Stimulated activated effector memory CD8-positive, alpha-beta T cell treated with anti-CD3 and anti-CD28 coated beads, Interleukin-12 subunit alpha, Interleukin-12 subunit beta, amount 100 ng/mL, for 72 hours (primary cell): ENCODE measurements at regions not wholly inside any gene's neighbourhood (a gene's known extent, or its start where the extent isn't known, plus 50 kb on each side); places are given as distances from the start of the nearest gene placed in this dataset.

Source experiments
- ATAC-seq: fragments of 150-1000 bp; cut with Tn5 transposase; 2 replicates; pipeline ENCODE4 v1.10.0; 2021
- DNase-seq, 2 donors: peaks; one replicate each; pipeline ENCODE4 v3.0.0; 2021 to 2022; ENCODE audit warnings: low spot score in 2 of 2
- H3K27ac Mint-ChIP-seq: one replicate; pipeline ENCODE4 v1.8.0; 2022; ENCODE audit warnings: mild to moderate bottlenecking, mixed read lengths
- H3K36me3 Mint-ChIP-seq: one replicate; pipeline ENCODE4 v1.8.0; 2022; ENCODE audit warnings: mild to moderate bottlenecking, mixed read lengths
- H3K4me1 Mint-ChIP-seq: one replicate; pipeline ENCODE4 v1.8.0; 2022; ENCODE audit warnings: mixed read lengths
- H3K4me3 Mint-ChIP-seq: one replicate; pipeline ENCODE4 v1.8.0; 2022; ENCODE audit warnings: mild to moderate bottlenecking, mixed read lengths
- H3K9me3 Mint-ChIP-seq: one replicate; pipeline ENCODE4 v1.8.0; 2022; ENCODE audit warnings: mixed read lengths

DNA sequence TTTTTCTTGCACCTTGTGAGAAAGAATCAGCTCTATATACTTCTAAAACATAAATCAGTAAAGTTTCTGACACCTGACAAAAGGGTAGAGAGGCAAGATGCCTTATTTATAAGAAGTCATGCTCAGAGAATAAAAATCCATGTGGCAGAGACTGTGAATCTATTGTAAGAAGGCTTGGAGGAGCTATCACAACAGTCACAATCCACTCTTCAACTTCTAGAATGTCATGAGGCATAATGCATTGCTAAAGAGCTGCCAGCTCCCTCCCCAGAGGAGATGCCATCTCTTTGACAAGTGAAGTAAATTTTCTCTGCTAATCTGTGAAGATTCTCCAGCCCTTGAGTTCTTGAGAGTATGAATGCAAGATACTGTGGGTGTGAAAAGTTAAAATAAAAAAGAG is 971.2 kb upstream of the IGFBP7 start:
- H3K27ac Mint-ChIP-seq, result no peak overlapping the region
- peaks cover 18% of the 10 kb centered on the region for H3K9me3 Mint-ChIP-seq
- H3K4me1 Mint-ChIP-seq, result no peaks in the 10 kb centered on the region
- no peak overlapping the region for H3K4me3 Mint-ChIP-seq
- ATAC-seq (no peak), DNase-seq (no peak)
- no peaks in the 10 kb centered on the region for H3K36me3 Mint-ChIP-seq

DNA sequence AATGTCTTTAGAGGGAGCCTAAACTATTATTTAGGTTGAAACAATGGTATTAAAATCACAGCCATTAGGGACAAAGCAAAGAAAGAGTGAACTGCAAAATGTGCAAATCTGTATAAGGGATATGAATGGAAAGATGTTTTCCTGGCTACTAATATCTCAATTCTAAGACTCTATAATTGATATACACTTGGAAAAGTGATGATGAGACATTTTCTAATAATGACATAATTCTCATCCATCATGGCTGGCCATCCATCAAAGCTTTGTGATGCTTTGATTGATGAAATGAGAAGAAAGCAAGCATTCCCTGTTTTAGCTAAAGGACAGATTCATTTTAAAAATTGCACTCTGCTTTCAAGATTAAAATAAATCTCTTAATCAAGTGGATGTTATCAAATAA is 965.5 kb upstream of the IGFBP7 start:
- Mint-ChIP-seq H3K4me3 (no peak overlapping the region), H3K27ac (no peak overlapping the region), H3K4me1 (no peaks in the 10 kb centered on the region), H3K36me3 (no peaks in the 10 kb centered on the region), H3K9me3 (peaks cover 21% of the 10 kb centered on the region)
- DNase-seq (no peak), ATAC-seq (no peak)

DNA sequence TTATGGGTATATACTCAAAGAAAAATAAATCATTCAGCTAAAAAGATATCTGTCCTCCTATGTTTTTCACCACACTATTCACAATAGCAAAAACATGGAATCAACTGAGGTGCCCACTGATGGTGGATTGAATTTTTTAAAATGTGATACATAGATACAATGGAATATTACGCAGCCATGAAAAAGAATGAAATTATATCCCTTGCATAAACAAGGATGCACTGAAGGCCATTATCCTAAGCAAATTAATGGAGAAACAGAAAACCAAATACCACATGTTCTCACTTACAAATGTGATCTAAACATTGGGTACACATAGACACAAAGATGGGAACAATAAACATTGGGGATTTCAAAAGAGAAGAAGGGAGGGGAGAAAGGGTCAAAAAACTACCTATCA is 964.2 kb upstream of the IGFBP7 start:
- DNase-seq (no peak), ATAC-seq (no peak)
- Mint-ChIP-seq H3K27ac (no peak overlapping the region), H3K36me3 (no peaks in the 10 kb centered on the region), H3K4me3 (no peak overlapping the region), H3K9me3 (peaks cover 22% of the 10 kb centered on the region), H3K4me1 (no peaks in the 10 kb centered on the region)

DNA sequence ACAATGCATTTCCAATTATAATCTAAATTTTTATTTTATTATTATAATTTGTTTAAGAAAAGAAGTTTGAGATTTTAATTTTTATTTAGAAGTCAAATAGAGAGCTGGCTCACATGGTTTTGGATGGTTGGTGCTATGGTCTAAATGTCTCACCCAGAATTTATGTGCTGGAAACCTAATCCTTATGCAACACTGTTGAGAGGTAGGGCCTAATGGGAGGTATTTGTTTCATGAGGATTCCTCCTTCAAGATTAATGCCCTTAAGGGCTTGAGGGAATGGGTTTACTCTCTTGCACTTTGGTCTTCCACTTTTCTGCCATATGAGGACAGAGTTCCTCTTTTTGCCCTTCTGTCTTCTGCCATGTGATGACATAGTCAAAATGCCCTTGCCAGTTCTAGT is 960.5 kb upstream of the IGFBP7 start:
- Mint-ChIP-seq H3K4me3 (no peak overlapping the region), H3K4me1 (no peaks in the 10 kb centered on the region), H3K27ac (no peak overlapping the region), H3K36me3 (no peaks in the 10 kb centered on the region), H3K9me3 (peaks cover 21% of the 10 kb centered on the region)
- no peak for DNase-seq
- ATAC-seq, result no peak

DNA sequence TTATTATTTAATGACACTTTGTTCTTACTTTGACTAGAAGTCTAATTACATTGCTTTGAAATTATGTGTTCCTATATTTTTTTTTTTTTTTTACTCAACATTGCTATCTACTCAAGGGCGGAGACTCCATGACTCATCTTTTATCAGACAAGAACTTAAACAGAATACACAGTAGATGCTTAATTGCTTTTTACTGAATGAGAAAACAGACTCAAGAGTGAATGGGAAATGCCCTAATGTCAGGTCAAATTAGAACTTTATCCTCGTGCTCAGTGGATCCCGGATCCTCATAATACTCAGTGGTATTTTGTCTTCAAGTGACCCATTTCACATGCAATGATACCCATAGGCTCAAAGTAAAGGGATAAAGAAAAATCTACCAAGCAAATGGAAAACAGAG is 954.5 kb upstream of the IGFBP7 start:
- H3K36me3 Mint-ChIP-seq, result no peaks in the 10 kb centered on the region
- no peaks in the 10 kb centered on the region for H3K4me1 Mint-ChIP-seq
- ATAC-seq (no peak), DNase-seq (no peak)
- peaks cover 16% of the 10 kb centered on the region for H3K9me3 Mint-ChIP-seq
- H3K27ac Mint-ChIP-seq, result no peak overlapping the region
- no peak overlapping the region for H3K4me3 Mint-ChIP-seq

DNA sequence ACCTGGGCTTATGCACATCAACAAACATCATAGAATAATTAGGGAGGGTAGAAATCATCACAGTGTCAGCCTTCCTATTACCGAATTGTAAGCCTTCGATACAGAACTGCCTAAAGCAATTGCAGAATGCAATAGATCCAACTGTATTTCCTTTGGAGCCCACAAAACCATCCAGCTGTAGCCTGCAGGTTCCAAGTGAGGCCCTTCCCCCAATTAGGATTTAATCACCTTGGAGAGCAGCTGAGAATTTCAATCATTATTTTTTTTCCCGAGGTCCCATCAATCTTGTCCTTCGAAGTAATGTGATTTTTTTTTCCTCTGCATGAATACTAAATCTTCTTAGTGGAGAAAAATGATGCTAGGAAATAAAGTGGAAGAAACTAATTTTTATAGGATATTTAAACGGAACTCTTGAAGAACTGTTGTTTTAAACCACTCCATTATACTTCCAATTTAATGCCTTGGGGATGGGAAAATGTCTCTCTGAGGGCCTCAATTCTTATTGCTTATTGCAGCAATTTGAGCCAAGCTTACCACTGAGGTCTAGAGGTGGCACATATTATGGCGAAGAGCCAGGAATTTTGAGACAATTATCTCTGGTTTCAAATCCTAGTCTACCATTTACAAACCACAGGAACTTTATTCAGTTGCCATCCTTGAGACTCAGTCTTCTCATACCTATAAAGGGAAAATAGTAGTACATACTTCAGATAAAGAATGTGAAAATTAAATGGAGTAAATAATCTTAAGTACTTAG is 953.4 kb upstream of the IGFBP7 start:
- Mint-ChIP-seq H3K4me1 (no peaks in the 10 kb centered on the region), H3K27ac (no peak overlapping the region), H3K9me3 (peaks cover 19% of the 10 kb centered on the region), H3K36me3 (no peaks in the 10 kb centered on the region), H3K4me3 (no peak overlapping the region)
- DNase-seq (no peak), ATAC-seq (no peak)

DNA sequence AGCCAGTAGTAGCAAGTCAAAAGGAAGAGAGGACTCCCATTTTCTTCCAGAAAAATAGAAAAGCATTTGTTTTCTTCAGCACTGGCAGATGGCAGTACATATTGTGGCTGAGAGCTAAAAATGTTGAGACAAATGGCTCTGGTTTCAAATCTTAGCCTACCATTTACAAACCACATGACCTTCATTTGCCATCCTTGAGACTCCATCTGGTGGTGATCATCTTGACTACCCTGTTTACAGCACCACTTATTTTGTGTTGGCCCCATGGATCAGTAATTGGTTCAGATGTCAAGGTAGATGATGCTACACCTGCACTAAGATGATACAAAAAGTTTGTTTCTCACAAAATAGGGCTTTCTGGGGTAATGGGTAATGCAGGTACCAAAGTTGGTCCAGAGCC is 951.8 kb upstream of the IGFBP7 start:
- no peak for DNase-seq
- ATAC-seq, result no peak
- H3K4me3 Mint-ChIP-seq, result no peak overlapping the region
- H3K36me3 Mint-ChIP-seq, result no peaks in the 10 kb centered on the region
- H3K27ac Mint-ChIP-seq, result no peak overlapping the region
- peaks cover 17% of the 10 kb centered on the region for H3K9me3 Mint-ChIP-seq
- H3K4me1 Mint-ChIP-seq, result no peaks in the 10 kb centered on the region

DNA sequence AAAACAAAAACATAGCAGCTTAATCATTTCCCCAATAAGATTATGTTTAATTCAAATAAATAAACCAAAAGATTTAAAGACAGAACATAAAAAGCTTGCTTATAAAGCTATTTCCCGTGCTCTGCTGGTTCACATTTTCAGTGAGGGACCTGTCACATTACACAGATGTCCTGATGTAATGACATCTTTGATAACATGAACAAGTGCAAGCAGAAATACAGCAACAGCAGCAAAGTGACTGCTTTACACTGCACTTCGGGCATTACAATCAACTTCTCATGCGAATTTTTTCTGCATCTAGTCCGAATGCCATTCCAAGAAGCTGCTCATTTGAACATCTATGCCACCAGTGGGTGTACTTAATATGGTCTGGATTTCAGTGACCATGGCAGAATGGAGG is 940.3 kb upstream of the IGFBP7 start:
- Mint-ChIP-seq H3K4me1 (no peaks in the 10 kb centered on the region), H3K27ac (no peak overlapping the region), H3K36me3 (no peaks in the 10 kb centered on the region), H3K4me3 (no peak overlapping the region), H3K9me3 (peaks cover 26% of the 10 kb centered on the region)
- ATAC-seq (no peak), DNase-seq (no peak)

DNA sequence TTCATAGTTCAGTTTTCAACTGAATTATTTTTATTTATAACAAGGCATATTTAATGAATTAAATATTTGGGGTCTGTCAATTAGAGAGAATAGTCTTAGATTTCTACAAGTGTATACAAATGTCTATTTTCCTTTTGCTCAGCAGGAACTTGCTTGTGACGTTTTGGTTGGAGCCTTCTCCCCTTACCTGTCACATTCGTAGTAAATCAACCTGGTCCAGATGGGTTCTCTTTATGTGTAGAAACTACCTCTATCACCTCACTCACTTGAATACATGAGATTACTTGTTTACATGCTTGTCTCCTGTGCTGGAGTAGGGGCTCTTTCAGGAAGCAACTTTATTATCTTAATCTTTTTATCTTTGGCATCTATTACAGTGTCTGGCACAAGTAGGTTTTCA is 938.3 kb upstream of the IGFBP7 start:
- peaks cover 29% of the 10 kb centered on the region for H3K9me3 Mint-ChIP-seq
- no peaks in the 10 kb centered on the region for H3K36me3 Mint-ChIP-seq
- no peak for ATAC-seq

DNA sequence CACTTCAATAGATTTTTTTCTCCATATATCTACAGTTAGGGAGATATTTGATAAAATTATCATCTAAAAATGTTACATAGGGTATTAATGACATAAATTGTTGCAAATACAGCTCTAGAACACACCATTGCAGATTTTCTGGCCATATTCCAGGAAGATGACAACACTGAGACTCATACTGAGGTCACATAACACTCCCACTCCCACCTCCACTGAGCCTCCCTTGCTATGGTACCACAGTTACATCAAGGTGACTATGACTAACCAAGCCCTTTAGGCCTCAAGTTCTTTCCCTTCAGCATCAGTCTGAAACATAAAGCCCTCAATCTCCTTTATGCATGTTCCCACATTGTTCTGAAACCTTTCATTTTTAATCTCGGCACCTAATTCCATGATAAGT is 932.0 kb upstream of the IGFBP7 start:
- H3K4me3 Mint-ChIP-seq, result no peak overlapping the region
- H3K27ac Mint-ChIP-seq, result no peak overlapping the region
- peaks cover 41% of the 10 kb centered on the region for H3K9me3 Mint-ChIP-seq
- DNase-seq (no peak), ATAC-seq (no peak)
- no peaks in the 10 kb centered on the region for H3K36me3 Mint-ChIP-seq
- H3K4me1 Mint-ChIP-seq, result no peaks in the 10 kb centered on the region

More for the DNA sequence above, 938.3 kb upstream of the IGFBP7 start:
- Mint-ChIP-seq H3K4me1 (no peaks in the 10 kb centered on the region), H3K4me3 (no peak overlapping the region), H3K27ac (no peak overlapping the region)
- no peak for DNase-seq

DNA sequence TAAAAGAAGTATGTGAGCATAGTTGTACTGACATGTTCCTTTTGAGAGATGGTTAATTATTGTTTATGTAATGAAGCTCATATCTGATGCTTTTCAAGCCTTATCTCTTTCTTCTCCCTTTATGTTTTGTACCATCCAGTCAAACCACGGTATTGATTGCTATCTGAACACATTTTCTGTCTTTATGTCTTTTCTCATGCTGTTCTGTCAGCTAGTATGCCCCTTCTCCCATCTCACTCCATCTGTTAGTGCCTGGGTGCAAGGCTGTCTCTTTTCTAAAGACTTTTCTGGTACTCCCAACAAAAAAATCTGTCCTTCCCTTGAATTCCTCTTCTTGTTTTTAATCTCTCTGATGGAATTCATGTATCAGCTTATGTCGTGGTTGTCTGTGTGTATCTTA is 883.8 kb upstream of the IGFBP7 start:
- no peak overlapping the region for H3K4me3 Mint-ChIP-seq
- no peak overlapping the region for H3K27ac Mint-ChIP-seq
- DNase-seq (no peak), ATAC-seq (no peak)
- no peaks in the 10 kb centered on the region for H3K36me3 Mint-ChIP-seq
- H3K9me3 Mint-ChIP-seq, result peaks cover 19% of the 10 kb centered on the region
- H3K4me1 Mint-ChIP-seq, result no peaks in the 10 kb centered on the region

DNA sequence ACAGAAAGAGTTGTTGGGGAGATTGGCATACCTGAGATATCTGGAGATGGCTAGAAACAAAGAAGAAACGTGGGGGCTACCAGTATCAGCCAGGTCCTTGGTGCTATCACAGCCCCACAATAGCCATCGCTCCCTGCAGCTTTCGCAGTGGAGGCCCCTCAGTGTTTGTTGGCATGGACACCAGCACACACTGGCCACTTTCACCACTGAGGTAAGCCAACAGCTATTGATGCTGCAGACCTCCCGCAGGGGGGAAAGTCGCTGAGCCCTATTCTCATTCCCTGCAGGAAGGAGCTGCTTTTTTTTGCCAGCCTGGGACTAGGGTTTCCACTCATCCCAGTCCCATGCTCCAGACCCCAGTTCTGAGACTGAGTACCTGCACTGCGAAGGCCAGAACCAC is 879.2 kb upstream of the IGFBP7 start:
- H3K9me3 Mint-ChIP-seq, result peaks cover 13% of the 10 kb centered on the region
- H3K36me3 Mint-ChIP-seq, result no peaks in the 10 kb centered on the region
- no peaks in the 10 kb centered on the region for H3K4me1 Mint-ChIP-seq
- ATAC-seq (no peak), DNase-seq (no peak)
- H3K4me3 Mint-ChIP-seq, result no peak overlapping the region
- H3K27ac Mint-ChIP-seq, result no peak overlapping the region

DNA sequence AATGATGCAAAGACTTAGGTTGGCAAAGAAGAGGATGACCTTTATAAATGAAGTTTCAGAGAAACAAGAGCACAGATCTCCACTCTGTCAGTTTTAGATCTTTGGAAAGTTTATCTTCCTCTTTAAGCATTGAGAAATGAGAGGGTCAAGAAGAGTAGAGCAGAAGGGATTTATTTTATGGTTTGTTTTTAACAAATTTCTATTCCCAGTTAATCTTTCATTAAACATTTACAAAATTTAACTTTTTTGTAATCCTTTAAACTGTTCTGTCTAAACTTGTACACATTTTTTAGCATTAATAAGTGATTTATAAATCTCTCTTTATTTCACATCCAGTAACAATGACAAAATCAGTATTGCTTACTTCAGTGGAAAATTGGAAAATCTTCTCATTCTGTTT is 875.0 kb upstream of the IGFBP7 start:
- Mint-ChIP-seq H3K4me3 (no peak overlapping the region), H3K9me3 (no peaks in the 10 kb centered on the region), H3K27ac (no peak overlapping the region), H3K4me1 (no peaks in the 10 kb centered on the region), H3K36me3 (no peaks in the 10 kb centered on the region)
- DNase-seq (no peak), ATAC-seq (no peak)

DNA sequence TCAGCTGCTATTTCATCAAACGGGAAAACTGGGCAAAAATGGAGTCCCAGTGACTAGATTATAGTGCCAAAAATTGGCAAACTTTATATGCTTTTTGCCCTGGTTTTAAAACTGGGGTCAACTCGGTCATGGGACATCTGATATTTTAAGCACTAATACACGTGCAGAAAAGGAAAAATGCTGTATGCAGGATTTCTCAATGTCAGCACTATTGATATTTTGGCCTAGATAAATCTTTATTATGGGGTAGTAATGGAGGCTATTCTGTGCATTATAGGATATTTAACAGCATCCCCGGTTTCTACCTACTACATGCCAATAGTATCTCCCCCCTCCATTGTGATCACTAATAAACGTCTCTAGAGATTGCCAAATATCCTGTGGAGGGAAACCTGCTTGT is 870.9 kb upstream of the IGFBP7 start:
- ATAC-seq (no peak), DNase-seq (no peak)
- Mint-ChIP-seq H3K36me3 (no peaks in the 10 kb centered on the region), H3K9me3 (peaks cover 6% of the 10 kb centered on the region), H3K4me3 (no peak overlapping the region), H3K27ac (no peak overlapping the region), H3K4me1 (no peaks in the 10 kb centered on the region)

DNA sequence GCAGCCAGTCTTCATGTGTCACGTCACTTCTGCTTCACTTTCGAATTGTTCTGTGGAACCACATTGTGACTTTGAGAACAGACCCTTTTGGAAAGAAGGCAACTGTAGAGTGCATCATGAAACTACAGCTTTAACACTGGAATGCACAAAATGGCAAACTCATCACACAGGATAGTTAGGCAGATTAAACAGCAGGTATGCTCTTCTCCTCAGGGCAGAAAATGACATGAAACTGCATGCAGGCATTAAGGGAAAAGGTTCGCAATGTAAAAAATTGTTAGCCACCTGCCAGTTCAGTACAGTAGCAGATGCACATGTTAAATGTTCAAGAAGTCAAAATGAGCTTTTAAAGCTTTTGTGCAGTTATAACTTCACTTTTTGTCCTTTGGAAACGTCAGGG is 864.6 kb upstream of the IGFBP7 start:
- ATAC-seq (no peak), DNase-seq (no peak)
- peaks cover 16% of the 10 kb centered on the region for H3K9me3 Mint-ChIP-seq
- no peak overlapping the region for H3K4me3 Mint-ChIP-seq
- no peaks in the 10 kb centered on the region for H3K4me1 Mint-ChIP-seq
- no peaks in the 10 kb centered on the region for H3K36me3 Mint-ChIP-seq
- no peak overlapping the region for H3K27ac Mint-ChIP-seq

DNA sequence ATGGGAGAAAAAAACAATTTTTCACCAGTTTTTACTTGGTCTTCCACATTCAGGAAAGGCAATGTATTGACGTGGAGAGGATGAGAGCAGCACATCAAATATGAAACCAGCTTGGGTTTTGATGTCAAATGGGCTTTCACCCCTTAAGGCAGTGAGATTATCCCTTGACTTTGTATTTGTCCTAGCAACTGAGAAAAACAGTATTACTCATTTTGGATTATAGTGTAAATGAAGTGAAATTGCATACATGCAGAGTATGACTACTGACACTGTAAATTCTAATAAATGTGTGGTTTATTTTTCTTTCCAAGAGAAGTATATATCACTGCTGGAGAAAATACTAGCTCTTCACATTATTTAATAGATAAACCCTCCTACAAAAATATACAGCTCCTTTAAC is 863.6 kb upstream of the IGFBP7 start:
- no peak overlapping the region for H3K4me3 Mint-ChIP-seq
- no peaks in the 10 kb centered on the region for H3K4me1 Mint-ChIP-seq
- DNase-seq, result no peak
- no peak overlapping the region for H3K27ac Mint-ChIP-seq
- no peaks in the 10 kb centered on the region for H3K36me3 Mint-ChIP-seq
- peaks cover 10% of the 10 kb centered on the region for H3K9me3 Mint-ChIP-seq
- no peak for ATAC-seq

DNA sequence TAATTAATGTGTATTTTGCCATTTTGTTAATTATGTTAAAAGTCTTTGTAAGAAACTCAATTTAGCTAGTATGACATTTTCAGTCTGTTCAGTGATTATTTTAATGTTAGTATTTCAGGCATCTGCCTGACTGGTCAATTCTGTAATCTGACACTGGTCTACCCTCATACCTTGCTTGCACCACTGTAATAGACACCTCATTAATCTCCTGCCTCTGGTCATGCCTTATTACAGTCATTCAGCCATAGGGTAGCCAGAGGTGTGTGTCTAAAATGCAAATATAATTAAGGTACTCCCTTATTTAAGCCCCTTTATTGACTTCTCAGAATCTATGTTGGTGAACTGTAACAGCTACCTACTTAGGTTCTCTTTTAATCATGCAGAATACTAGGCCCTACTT is 861.1 kb upstream of the IGFBP7 start:
- ATAC-seq (no peak), DNase-seq (no peak)
- no peaks in the 10 kb centered on the region for H3K36me3 Mint-ChIP-seq
- H3K4me3 Mint-ChIP-seq, result no peak overlapping the region
- H3K27ac Mint-ChIP-seq, result no peak overlapping the region
- no peaks in the 10 kb centered on the region for H3K4me1 Mint-ChIP-seq
- H3K9me3 Mint-ChIP-seq, result peaks cover 11% of the 10 kb centered on the region
